Suprapubic skin (tissue), 4 donors: ENCODE measurements at regions not wholly inside any gene's neighbourhood (a gene's known extent, or its start where the extent isn't known, plus 50 kb on each side); places are given as distances from the start of the nearest gene placed in this dataset.
A peak's percentile ranks its signal among the peaks of the same experiment; 100 is the strongest.

Experiments
- DNase-seq, 2 donors: peaks; one replicate each; pipeline ENCODE4 v3.0.0-alpha.2; 2019; ENCODE audit warnings: low spot score in 2 of 2
- H3K27ac ChIP-seq: fragments of 200-600 bp; sonication (generic); one replicate; pipeline ENCODE4 v1.5.1; 2019
- H3K27me3 ChIP-seq: fragments of 200-600 bp; sonication (generic); one replicate; pipeline ENCODE4 v1.5.1; 2019
- H3K36me3 ChIP-seq: fragments of 200-600 bp; sonication (generic); one replicate; pipeline ENCODE4 v1.5.1; 2019
- H3K4me1 ChIP-seq: fragments of 200-600 bp; sonication (generic); one replicate; pipeline ENCODE4 v1.5.1; 2019
- H3K4me3 ChIP-seq: fragments of 200-600 bp; sonication (generic); one replicate; pipeline ENCODE4 v1.5.1; 2019; ENCODE audit warnings: mild to moderate bottlenecking
- H3K9me3 ChIP-seq: fragments of 200-600 bp; sonication (generic); one replicate; pipeline ENCODE4 v1.5.1; 2019
- CTCF ChIP-seq, 2 donors: fragments of 200-600 bp in 1 of 2; fragments of 450-650 bp in 1 of 2; sonication (generic) in 1 of 2; IDR thresholded peaks; one replicate each; pipeline ENCODE4 v1.5.1; 2016 to 2019; ENCODE audit warnings: antibody characterized with exemption in 2 of 2, mild to moderate bottlenecking in 1 of 2, moderate library complexity in 1 of 2
- EP300 ChIP-seq: sonication (generic); formaldehyde crosslinking; IDR thresholded peaks from one replicate; pipeline ENCODE4 v1.6.1; 2017; ENCODE audit warnings: antibody characterized with exemption
- POLR2A ChIP-seq, 2 donors: fragments of 450-650 bp; IDR thresholded peaks; one replicate each; pipeline ENCODE4 v1.6.1; 2017; ENCODE audit warnings: antibody characterized with exemption in 2 of 2, mild to moderate bottlenecking in 2 of 2, moderate library complexity in 2 of 2
- POLR2AphosphoS5 ChIP-seq, 3 donors: sonication (generic); formaldehyde crosslinking; IDR thresholded peaks; one replicate each; pipeline ENCODE4 v1.6.1; 2017; ENCODE audit warnings: antibody characterized with exemption in 3 of 3
- WGBS: methylation state at CpG from one replicate; pipeline ENCODE4 v1.1.5; 2018; 5-methylcytosine and 5-hydroxymethylcytosine counted together

- Histone ChIP-seq H3K9me3 (no peaks in the 10 kb centered on the region), H3K36me3 (no peaks in the 10 kb centered on the region), H3K4me1 (peaks cover 20% of the 10 kb centered on the region), H3K27me3 (no peaks in the 10 kb centered on the region), H3K4me3 (no peak overlapping the region), H3K27ac (no peak overlapping the region)
- TF ChIP-seq POLR2AphosphoS5 (IDR thresholded peaks at IDR 0.05) (no peak), POLR2A (IDR thresholded peaks at IDR 0.05) (no peak), CTCF (IDR thresholded peaks at IDR 0.05) (no peak), EP300 (no peak)
- DNase-seq: no peak
- WGBS: 86% methylated on average over 2 of the region's 2 CpGs
These were observed 383.8 kb downstream of the FIGN start for GRCh38 chr2:163351966-163352365.

- no peaks in the 10 kb centered on the region for H3K9me3 ChIP-seq
- H3K27me3 ChIP-seq: no peaks in the 10 kb centered on the region
- no peak for TF ChIP-seq CTCF (IDR thresholded peaks at IDR 0.05)
- no peak for TF ChIP-seq POLR2A (IDR thresholded peaks at IDR 0.05)
- TF ChIP-seq EP300: no peak
- no peak for TF ChIP-seq POLR2AphosphoS5 (IDR thresholded peaks at IDR 0.05)
- no peak for DNase-seq
- peaks cover 20% of the 10 kb centered on the region for H3K4me1 ChIP-seq
- H3K36me3 ChIP-seq: no peaks in the 10 kb centered on the region
- no peak overlapping the region for H3K27ac ChIP-seq
- no peak overlapping the region for H3K4me3 ChIP-seq
- WGBS: 91% methylated on average over 3 of the region's 3 CpGs
These were observed 384.7 kb downstream of the FIGN start for GRCh38 chr2:163351143-163351542.

GRCh38 chr2:163348857-163349380 is 386.9 kb downstream of the FIGN start:
- peak overlapping the region; percentile 40 for H3K4me3 ChIP-seq
- TF ChIP-seq CTCF (IDR thresholded peaks at IDR 0.05): no peak
- TF ChIP-seq POLR2A (IDR thresholded peaks at IDR 0.05): no peak
- no peak for TF ChIP-seq EP300
- no peak for TF ChIP-seq POLR2AphosphoS5 (IDR thresholded peaks at IDR 0.05)
- WGBS: 66% methylated on average over 8 of the region's 8 CpGs
- DNase-seq: no peak
- H3K36me3 ChIP-seq: no peaks in the 10 kb centered on the region
- H3K27ac ChIP-seq: peak overlapping the region; percentile 50
- no peaks in the 10 kb centered on the region for H3K9me3 ChIP-seq
- H3K4me1 ChIP-seq: peaks cover 20% of the 10 kb centered on the region
- H3K27me3 ChIP-seq: no peaks in the 10 kb centered on the region

- no peaks in the 10 kb centered on the region for H3K36me3 ChIP-seq
- peaks cover 20% of the 10 kb centered on the region for H3K4me1 ChIP-seq
- no peaks in the 10 kb centered on the region for H3K9me3 ChIP-seq
- peak; percentile 71 to 82 for DNase-seq
- peak overlapping the region; percentile 40 for H3K4me3 ChIP-seq
- H3K27me3 ChIP-seq: no peaks in the 10 kb centered on the region
- WGBS: 27% methylated on average over 46 of the region's 46 CpGs
- H3K27ac ChIP-seq: peak overlapping the region; percentile 50
- TF ChIP-seq POLR2AphosphoS5 (IDR thresholded peaks at IDR 0.05) (peak in 1 of 3 donors; percentile 19), CTCF (IDR thresholded peaks at IDR 0.05) (no peak)
These were observed 387.6 kb downstream of the FIGN start for GRCh38 chr2:163347982-163348856.

- no peak for DNase-seq
- 6% methylated on average over 6 of the region's 6 CpGs for WGBS
- no peak overlapping the region for H3K27ac ChIP-seq
These were observed 389.8 kb downstream of the FIGN start for GRCh38 chr2:163345795-163346573.

More at GRCh38 chr2:163345795-163346573, 389.8 kb downstream of the FIGN start:
- Histone ChIP-seq H3K36me3 (no peaks in the 10 kb centered on the region), H3K27me3 (no peaks in the 10 kb centered on the region), H3K4me1 (peaks cover 20% of the 10 kb centered on the region), H3K9me3 (no peaks in the 10 kb centered on the region), H3K4me3 (no peak overlapping the region)
- TF ChIP-seq POLR2AphosphoS5 (IDR thresholded peaks at IDR 0.05) (no peak), POLR2A (IDR thresholded peaks at IDR 0.05) (no peak), CTCF (IDR thresholded peaks at IDR 0.05) (peak; percentile 53 to 70), EP300 (no peak)
